ENCODE measurements at regions not wholly inside any gene's neighbourhood (a gene's known extent, or its start where the extent isn't known, plus 50 kb on each side); places are given as distances from the start of the nearest gene placed in this dataset.

DNA sequence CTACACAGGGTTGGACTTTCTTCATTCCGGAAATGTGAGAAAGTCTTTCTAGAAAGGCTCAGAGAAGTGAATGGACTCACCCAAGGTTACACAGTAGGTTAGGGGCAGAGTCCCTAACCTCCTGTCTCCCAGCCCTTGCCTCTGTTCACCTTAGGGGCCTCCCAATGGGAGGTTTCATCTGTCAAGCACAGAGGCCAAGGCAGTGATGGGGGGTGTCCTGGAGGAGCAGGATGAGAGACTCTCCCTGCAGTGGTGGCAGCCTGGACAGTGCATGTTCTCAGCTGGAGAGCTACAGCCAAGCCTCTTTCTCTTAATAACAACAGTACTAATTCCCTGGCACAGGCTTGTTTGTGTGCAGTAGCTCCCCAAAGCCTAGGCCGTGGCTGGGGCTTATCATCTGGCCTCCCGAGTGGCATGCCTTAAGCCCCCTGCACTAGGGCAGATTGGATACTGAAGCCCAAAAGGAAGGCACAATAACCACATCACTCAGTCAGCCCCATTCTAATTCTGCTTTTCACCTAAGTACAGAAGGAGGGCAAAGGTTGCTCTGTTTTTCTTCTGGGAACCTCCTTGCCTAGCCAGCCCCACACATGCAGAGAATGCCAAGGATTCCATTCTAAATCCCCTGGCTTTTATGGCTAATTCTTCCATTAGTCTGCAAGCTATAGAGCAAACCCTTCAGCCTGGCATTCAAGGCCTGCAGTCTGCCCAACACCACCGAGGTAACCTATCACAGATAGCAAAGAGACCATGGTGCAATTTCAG, 50.2 kb upstream of the XPA start:
- DNase-seq = no peak

DNA sequence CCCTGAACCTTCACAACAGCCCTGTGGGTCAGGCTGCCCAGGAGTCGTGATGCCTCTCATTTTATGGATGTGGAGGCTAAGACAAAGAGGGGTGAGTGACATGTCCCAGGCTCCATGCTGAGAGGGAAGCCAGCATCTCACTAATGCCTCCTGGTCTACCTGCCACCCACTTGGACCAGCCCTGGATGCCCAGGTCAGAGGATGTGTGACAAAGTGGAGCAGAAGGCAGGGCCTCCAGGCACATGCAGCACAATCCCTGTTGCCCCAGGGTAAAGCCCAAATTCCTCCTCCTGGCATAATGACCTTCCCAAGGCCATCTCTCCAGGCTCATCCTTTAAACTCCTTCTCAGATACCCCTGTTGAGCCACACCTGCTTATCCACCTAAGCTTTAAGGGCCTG, 51.4 kb upstream of the XPA start:
- DNase-seq = no peak

DNA sequence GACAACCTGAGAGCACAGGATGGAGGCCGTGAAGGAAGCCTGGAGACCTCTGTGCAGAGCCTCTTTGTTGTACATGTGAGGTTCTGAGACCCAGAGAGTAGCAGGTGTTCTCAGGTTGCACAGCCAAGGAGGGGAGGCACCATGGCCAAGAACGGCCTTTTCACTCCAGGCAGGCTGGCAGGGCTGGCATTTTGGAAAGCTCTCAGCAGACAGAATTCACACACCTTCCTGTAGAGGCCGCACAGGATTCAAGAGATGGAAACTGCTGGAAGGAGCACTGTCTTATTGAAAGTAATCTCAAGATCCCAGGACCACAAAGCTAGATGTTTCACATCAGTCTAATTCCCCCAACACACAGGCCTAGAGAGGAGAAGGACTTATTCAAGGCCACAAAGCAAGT, 52.8 kb upstream of the XPA start:
- no peak for DNase-seq

DNA sequence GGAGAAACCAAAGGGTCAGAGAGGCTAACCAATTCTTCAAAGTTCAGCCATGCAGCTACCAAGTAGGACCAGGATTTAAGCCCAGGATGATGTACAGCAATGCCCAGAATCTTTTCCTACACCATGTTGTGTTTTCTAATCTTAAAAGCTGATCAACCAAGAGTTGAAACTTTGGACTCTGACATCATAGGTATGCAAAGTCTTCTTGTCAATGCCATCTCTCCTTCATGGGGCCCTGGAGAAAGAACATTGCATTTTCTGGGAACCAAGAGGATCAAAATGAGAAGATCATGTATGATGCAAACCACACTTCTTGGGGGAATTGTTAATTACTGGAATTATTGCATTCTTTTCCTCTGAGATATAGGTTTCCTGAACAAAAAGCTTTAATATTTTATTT, 54.4 kb upstream of the XPA start:
- DNase-seq = no peak

DNA sequence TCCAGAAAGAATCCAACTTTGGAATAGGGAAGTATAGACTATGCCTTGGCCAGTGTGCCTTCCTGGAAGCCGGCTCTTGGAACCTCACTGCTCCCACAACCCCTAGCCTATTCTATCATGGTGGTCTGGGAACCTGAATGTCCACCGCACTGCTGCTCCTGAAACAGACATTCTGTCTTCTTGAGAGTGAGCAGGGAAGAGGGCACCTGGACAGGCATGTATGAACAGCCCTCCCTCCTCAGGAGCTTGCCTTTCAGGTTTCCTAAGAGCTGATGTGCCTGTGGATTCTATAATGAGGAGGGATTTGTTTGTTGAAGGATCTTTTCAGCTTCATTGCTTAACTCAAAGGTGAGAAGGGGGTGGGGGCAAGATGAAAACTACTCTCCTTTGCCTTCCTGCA, 55.1 kb upstream of the XPA start:
- no peak for DNase-seq

DNA sequence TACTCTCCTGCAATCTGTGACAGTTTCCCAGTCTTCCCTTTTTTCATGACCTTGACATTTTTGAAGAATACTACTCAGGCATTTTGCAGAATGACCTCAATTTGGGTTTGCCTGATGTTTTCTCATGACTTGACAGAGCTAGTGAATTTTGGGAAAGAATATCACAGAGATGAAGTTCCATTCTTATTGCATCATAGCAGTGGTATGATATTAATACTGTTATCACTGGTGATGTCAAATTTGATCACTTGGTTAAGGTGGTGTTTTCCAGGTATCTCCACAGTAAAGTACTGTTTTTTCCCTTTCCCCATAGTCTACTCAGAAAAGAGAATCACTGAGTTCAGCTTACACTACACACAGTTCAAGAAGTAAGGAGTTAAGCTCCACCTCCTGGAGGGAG, 56.2 kb upstream of the XPA start:
- DNase-seq = no peak

DNA sequence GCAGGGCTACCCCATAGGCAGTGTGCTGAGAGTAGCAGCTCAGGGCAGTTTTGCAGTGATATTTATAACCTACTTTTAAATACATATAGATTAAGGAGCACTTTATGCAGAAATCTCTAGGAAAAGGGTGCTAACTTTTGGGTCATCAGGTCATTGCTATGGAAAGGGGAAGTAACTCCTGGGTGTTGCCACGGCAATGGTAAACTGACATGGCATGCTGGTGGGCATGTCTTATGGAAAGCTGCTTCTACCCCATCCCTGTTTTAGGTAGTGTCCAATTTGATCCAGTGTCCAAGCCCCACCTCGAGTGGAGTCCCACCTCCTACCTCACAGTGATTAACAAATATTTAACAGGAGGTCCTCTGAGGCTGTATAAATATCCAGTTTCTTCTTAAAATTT, 56.8 kb upstream of the XPA start:
- DNase-seq = no peak

DNA sequence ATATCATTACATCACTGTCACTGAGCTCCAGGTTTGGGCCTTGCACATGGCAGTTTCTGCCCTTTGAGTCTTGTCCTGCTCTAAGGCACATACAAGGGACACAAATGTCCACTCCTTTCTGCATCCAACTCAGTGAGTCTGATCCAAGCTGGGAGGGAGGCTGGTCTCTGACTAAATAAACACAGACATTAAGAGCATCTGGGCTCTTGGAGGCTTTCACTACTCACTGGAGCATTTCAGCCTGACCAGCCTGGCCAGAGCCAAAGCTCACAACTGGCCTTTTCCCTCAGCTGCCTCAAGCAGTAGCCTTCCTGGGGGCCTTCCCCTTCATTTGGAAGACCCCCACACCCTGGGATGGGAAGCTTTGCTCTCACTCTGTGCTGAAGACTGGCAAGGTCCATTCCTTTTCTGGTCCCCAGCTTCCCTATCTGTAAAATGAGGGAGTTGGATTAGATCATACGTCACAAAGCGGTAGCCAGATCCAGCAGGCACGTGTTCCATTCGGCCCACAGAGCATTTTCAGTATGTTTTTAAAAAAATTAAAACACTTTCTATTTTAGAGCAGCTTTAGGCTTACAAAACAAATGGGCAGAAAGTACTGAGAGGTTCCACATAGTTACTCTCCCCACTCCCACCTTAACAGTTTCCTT, 58.6 kb upstream of the XPA start:
- DNase-seq = no peak

DNA sequence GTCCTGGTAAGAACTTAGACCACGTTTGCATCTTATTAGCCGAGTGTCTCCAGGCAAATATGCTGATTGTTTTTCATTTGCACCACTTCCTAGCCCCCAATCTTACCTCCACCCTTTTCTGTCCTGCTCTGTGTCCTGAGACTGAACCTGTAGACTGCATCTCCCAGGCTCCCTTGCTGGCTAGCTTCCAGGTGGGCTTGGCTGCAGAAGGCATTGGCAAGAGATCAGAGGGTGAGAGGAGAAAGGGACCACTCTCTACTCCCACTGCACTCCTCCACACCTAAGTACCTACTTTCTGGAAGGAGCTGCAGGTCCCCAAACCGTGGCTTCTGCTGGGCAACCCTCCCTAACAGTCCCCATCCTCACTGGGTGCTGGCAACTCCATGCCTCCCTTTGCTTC, 59.9 kb upstream of the XPA start:
- no peak for DNase-seq

DNA sequence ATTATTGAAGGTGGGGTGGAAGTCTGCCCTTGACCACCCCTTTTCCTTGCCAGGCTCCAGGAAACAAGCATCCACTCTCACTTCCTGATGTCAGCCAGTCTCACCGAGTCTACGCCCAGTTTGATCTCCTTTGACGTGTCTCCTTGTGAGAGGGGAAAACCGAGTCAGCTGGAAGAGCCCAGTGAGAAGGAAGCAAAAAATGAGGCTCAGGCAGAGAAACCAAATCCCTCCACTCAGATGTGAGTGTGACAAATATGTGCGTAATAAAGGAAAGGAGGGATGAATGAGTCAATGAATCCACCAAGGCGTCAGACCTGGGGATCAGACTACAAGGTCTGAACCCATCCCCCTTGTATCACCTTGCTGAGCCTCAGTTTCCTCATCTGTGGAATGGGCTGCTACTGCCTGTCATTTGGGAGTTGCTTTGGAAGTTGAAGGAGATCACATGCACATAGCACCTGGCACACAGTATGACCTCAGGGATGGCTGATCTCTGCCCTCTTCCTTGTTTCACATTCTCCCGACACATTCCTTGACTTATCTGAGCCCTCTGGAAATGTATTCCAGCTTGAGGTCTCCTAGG, 61.3 kb upstream of the XPA start:
- DNase-seq = no peak

DNA sequence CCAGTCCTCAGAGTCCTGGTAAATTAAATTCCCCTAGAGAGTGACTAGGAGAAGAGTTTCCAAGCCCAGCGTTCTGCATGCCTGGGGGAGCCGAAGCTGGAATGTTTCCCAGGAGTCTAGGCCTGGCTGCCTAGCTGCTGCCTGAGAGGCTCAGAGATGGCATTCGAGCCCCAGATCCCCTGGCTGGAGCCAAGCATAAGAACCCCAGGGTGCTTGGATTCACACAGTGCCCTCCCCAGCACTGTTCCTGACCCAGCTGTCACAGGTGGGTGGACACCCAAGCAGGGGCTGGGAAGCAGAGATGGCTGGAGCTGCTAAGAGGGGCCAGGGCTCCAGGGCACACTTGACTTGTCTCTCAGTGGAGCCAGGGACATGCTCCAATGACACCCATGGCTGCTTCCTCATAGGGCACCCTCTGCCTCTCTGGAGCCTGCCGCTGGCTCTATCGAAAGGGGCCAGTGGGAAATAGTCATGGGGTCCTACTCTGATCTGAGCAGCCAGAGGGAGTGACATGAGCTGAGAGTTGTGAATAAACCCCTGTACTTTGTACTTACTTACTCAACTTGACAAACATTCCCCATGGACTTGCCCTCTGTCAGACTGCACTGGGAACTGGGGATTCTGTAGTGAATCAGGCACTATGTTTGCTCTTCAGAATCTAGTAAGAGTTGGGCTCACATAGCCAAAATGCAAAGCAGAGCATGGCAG, 62.6 kb upstream of the XPA start:
- DNase-seq = no peak

DNA sequence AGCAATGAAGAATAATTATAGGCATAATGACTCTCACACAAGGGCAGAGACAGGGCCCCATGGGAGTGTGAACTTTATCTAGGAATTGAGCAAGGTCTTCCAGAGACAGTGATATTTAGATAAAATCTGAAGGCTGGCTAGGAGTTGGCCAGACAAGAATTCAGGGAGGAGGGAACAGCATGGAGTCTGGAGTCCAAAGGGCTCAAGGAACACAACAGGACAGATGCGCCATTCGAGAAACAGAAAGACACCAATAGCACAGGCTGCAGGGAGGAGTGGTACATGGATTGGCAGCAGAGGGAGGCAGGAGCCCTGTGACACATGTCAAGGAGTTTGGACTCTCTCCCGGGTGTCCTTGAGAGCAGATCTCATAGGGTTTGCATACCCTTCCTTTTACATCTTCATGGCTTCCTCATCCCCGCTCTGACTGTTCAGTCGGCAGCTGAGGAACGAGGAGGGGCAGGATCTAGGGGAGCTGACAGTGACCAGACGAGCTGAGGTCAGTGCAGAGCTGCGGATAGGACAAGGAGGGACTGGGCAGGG, 64.0 kb upstream of the XPA start:
- no peak for DNase-seq

DNA sequence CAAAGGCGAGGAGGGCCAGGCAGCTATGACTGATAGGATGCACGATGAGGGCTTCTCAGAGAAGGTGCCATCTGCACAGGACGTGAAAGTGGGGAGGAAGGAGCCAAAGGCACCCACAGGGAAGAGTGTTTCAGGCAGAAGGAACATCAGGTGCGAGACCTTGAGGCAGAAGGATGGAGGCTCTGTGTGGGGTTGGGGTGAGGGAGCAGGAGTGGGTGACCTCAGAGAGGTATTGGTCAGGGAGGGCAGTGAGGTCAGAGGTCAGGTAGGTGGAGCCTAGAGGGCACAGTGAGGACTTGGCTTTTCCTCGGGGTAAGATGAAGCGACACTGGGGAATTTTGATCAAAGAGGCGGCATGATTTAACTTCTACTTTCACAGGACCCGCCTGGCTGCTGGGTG, 64.7 kb upstream of the XPA start:
- no peak for DNase-seq

DNA sequence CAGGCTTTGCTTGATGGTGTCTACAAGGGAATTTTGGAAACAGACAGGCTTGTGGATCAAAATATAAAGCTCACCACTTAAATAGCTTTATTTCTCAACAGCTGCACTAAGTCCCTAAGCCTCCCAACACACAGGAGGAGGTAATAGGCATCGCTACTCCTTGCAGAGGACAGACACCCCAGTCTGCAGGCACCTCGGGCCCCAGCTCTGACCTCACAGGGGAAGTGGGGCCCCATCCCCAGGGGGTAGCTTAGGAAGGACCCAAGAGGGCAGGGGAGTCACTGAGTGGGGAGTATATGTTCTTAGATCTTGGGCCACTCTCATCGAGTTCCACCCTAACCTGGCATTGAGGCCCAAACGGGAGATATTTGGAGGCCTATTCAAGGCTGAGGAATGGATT, 66.7 kb upstream of the XPA start:
- DNase-seq = no peak

DNA sequence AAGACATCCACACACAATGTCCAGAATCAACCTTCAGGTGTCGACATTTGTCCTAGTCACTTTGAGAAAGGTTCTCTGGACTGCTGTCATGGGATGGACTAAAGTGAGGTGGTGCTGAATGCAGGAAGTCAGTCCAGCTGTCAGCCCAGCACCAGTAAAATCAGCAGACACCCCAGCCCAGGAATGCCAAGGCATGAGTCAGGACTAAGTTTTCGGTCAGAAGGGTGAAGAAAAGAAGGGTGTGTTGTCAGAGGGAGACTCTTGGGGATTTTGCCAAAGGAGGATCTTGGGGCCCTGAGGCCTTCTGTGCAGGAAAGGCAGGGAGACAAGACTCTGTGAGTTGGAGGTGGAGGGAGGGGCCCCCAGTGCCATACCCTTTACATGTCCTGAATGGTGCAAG, 69.0 kb upstream of the XPA start:
- DNase-seq = no peak

DNA sequence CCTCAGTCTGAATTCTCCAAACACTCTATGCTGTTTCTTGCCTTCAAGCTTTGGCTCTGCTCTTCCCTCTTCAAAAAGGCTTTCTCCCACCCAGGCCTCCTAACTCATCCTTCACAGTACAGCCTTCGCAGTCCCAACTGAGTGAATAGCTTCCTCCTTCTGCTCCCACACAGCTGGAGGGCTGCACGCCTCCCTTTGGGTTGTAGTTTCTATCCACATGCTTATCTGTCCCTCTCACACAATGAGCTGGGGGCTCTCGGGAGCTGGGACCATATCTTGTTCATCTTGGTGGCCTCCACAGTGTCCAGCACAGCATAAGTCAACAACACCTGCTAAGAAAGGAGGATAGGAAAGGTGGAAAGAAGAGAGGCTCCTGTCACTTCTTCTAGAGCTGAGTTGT, 69.5 kb upstream of the XPA start:
- no peak for DNase-seq

DNA sequence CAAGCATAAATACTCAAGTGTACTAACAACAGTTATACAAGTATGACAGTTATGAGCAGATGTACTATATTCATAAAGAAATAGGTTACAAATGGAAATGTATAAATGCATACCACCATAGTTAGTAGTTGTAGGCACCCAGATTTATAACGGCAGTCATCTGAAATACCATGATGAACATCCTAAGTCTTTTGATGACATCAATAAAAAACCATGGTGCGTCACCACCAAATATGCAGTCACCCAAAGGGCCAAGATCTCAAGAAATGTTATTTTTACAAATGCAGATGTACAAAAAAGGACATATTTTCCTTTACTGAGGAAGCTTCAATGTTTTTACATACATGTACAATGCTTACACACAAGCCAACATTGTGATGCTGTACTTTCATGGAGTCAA, 70.8 kb upstream of the XPA start:
- DNase-seq = no peak

DNA sequence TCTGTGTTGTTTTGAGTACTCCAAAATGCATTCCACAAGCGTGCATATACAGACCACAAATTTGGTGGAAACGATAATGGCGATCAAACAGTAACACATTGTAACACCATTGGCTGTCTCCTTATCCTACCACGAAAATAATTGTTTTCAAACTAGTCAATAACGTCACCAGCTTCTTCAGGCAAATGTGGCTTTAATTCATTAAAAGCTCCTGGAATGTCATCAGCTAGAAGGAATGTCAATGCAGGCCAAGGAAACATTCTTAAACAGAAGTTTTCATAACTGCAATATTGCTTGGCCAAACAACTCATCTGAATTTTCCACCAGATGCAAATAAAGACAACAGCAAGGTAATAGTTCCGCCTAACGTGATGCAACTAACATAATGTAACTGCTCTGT, 71.6 kb upstream of the XPA start:
- no peak for DNase-seq

DNA sequence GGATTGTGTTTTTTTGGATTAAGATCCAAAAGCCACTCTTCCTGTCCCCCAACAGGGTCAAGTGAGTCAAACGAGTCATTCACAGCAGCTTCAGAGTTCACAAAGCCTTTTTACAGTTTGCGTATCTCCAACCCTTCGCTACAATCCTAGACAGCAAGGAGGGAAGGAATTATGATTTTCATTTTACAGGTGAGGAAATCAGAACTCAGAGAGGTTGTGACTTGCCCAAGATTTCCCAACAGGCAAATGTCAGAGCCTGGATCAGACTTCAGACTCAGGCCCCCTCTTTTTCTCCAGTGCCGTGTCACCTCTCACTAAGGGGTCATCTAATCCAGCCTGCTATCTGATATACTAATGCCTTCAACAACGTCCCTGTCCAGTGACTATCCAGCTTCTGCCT, 72.1 kb upstream of the XPA start:
- DNase-seq = no peak

DNA sequence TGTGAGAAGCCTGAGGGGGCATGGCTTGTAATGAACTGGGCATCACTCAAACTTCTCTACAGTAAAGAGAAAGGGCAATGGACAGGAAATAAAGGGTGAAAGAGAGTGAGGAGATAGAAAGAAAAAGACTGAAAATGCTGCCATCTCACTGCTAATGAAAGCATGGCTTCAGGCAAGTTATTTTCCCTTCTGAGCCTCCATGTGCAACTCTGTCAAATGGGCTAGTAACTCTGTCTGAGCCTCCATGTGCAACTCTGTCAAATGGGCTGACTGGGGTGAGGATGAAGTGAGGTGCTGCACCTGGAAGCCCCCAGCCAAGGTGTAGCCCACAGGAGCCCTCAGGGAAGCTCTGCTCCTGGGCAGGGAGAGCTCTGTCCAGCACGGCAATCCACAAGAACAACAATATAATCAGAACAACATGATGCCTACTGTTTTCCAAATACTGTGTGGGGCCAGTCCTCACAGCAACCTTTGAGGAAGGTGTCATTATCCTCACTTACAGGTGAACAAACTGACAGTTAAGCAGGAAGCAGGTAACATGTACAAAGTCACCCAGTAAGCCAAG, 73.8 kb upstream of the XPA start:
- no peak for DNase-seq

DNA sequence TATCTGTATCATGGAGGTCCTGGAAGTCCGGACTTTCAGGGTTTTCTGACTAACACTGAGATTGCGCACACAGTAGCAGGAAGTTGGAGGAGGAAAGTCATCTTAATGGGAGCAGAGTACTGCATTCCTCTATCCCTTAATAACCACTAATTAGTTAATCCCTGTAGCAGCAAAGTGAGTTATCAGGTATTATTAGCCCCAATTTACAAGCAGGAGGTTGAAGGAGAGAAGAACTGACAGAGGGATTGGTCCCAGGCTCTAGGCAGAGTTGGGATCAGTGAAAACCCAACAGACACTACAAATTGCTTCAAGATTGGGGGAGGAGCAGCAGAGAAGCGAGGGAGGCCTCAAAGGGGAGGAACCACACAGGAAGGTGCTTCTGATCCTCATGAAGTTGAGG, 74.5 kb upstream of the XPA start:
- no peak for DNase-seq

DNA sequence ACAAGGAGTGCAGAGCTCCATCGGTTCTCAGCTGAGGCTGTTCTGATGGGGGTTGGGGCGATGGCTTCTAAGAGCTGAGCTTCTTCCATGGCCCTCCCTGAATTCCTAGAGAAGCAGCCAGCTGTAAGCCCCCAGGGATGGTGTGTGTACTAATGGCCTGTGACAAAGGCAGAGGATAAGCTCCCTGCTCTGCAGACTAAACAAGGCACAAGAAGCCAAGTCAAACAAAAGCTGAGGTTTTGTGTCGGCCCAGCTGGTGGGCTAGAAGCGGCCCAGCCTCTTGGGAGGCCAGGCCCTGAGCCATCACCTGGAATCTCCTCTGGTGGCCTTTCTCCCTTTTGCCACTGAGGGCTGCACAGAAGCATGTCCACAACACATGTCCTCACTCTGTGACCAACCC, 75.0 kb upstream of the XPA start:
- no peak for DNase-seq

DNA sequence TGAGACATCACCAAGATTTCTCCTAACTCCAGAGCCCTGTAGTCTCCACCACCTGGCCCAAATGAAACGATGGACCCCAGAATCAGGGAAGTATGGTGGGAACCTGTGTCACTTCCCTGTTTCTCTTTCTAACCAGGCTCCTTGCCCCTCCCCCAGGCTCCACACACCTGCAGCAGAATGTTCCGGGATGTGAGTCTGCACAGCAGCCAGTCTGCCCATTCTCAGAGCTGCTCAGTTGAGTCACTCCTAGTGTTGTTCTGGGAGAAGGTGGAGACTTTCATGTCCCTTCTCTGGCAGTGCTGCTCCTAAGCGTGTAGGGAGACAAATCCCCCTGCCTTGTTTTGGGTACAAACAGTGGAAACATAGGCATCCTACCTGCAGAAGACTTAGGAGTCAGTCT, 76.0 kb upstream of the XPA start:
- no peak for DNase-seq

DNA sequence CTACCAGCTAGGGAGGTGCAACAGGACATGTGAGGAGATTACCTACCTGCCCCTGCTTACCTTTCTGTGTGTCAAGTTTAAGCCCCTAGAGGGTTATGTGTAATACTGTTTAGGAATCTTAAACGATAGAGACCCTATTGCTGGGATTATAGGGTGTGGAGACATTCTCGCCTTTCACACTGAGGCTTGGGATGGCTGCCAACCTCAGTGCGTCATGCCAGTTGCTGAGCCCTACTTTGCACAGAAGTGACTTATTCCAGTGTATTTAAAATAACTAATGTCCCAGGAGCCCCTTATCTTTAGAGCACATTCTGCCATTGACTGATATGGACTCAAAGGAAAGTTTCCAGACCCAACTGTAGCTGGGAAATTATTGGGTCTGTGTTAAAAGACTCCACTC, 76.6 kb upstream of the XPA start:
- no peak for DNase-seq
